ENCODE measurements at regions not wholly inside any gene's neighbourhood (a gene's known extent, or its start where the extent isn't known, plus 50 kb on each side); places are given as distances from the start of the nearest gene placed in this dataset.

DNA sequence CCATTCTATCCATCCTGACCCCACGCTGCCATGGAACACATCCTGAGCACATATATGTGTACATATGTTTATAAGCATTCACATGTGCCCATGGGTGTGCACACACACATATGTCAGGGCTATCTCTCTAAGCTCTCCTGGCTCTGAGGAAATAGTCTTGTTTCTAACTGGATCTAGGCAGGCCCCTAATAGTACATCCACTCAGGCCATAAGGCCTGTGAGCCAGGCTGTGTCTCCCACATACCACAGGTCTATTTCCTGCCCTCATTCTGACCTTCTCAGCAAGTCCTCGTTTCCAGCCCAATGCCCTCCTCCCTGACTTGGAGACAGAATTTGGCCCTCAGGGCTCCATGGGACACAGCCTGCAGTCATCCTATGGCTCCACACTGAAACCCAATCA, 284.8 kb upstream of the CTNNB1 start:
- Histone ChIP-seq H3K9me3 (ENCODE audit: control insufficient read depth in 2 of 2, insufficient read depth in 1 of 2, low read depth in 1 of 2, low read length in 1 of 2) (no peaks in the 10 kb centered on the region), H3K4me3 (ENCODE audit: low read depth in 1 of 2, low read length in 2 of 2) (no peak overlapping the region), H3K4me1 (ENCODE audit: control insufficient read depth in 2 of 2, insufficient read depth in 2 of 2, low read length in 1 of 2) (no peaks in the 10 kb centered on the region), H3K27ac (ENCODE audit: low read depth in 2 of 2, low read length in 1 of 2) (no peak overlapping the region), H3K27me3 (ENCODE audit: control insufficient read depth in 1 of 2, insufficient read depth in 2 of 2, low read length in 2 of 2) (no peaks in the 10 kb centered on the region), H3K36me3 (ENCODE audit: control insufficient read depth in 2 of 2, insufficient read depth in 2 of 2, low read length in 1 of 2) (no peaks in the 10 kb centered on the region)
- 67 to 68% methylated on average over 2 of the region's 2 CpGs for WGBS, 2 donors

DNA sequence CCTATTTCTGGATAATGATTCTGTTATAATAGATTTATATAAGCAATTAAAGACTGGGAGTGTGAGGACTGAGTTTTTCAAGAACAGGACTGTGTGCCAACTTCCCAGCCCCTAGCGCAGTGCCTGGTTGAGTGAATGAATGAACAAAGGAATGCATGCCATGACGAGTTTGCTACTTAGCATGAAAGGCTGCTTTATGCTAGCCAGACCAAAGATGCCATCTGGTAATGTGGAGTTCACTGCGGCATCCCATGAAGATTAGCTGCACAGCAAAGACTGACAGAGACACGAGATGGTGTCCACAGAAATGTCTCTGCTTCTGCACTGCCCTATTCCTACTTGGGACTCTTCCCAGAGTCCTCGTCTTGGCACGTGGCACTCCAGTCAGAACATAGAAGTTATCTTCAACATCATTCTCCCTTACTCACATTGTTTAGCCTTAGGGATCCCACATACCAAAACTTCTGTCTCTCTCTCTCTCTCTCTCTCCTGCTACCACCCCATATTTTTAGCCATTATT, 283.9 kb upstream of the CTNNB1 start:
- H3K36me3 ChIP-seq (ENCODE audit: control insufficient read depth in 2 of 2, insufficient read depth in 2 of 2, low read length in 1 of 2) = no peaks in the 10 kb centered on the region
- whole genome bisulfite sequencing, 2 donors = 55 to 61% methylated on average over 6 of the region's 6 CpGs
- H3K4me3 ChIP-seq (ENCODE audit: low read depth in 1 of 2, low read length in 2 of 2) = no peak overlapping the region
- H3K4me1 ChIP-seq (ENCODE audit: control insufficient read depth in 2 of 2, insufficient read depth in 2 of 2, low read length in 1 of 2) = no peaks in the 10 kb centered on the region
- H3K27ac ChIP-seq (ENCODE audit: low read depth in 2 of 2, low read length in 1 of 2) = no peak overlapping the region
- H3K27me3 ChIP-seq (ENCODE audit: control insufficient read depth in 1 of 2, insufficient read depth in 2 of 2, low read length in 2 of 2) = no peaks in the 10 kb centered on the region
- no peaks in the 10 kb centered on the region for H3K9me3 ChIP-seq (ENCODE audit: control insufficient read depth in 2 of 2, insufficient read depth in 1 of 2, low read depth in 1 of 2, low read length in 1 of 2)

DNA sequence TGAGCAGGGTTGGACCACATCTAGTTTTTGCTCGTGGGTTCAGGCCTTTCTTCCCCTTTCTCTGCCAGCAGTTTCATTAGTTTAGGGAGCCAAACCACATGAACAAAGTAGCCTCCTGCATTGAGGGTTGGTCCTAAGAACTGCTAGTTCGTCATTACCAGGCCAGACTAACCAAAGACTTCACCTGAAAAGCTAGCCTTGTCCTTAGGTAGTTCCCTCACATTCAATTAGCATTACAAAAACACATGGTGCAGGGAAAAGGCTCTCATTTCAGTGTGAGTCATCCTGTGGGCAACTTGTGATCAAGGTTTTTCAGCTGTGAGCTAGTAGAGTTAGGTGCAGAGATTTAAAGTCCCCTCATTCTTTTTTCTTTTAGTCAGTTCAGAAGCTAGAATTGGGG, 279.3 kb upstream of the CTNNB1 start:
- H3K4me3 ChIP-seq (ENCODE audit: low read depth in 1 of 2, low read length in 2 of 2) = no peak overlapping the region
- no peaks in the 10 kb centered on the region for H3K27me3 ChIP-seq (ENCODE audit: control insufficient read depth in 1 of 2, insufficient read depth in 2 of 2, low read length in 2 of 2)
- no peaks in the 10 kb centered on the region for H3K9me3 ChIP-seq (ENCODE audit: control insufficient read depth in 2 of 2, insufficient read depth in 1 of 2, low read depth in 1 of 2, low read length in 1 of 2)
- H3K36me3 ChIP-seq (ENCODE audit: control insufficient read depth in 2 of 2, insufficient read depth in 2 of 2, low read length in 1 of 2) = no peaks in the 10 kb centered on the region
- no peaks in the 10 kb centered on the region for H3K4me1 ChIP-seq (ENCODE audit: control insufficient read depth in 2 of 2, insufficient read depth in 2 of 2, low read length in 1 of 2)
- WGBS, 2 donors = 63 to 66% methylated on average over 2 of the region's 2 CpGs
- H3K27ac ChIP-seq (ENCODE audit: low read depth in 2 of 2, low read length in 1 of 2) = no peak overlapping the region

DNA sequence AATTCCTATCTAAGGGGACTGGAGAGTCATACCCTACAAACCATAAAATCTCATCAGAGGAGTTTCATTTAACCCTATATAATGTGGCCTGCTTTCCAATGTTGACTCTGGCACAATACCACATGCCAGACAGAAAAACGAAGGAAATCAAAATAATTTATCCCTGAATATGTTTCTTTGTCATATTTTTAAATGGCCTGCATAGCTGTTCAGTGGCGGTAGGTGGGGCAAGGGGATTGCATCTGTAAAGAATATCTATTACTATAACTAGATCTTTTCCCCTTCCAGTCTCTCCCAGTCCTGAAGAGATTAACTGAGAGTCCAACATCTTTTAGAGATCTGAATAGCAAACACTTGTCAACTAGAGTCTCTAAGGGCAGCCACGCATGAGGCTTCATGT, 278.1 kb upstream of the CTNNB1 start:
- Histone ChIP-seq H3K4me1 (ENCODE audit: control insufficient read depth in 2 of 2, insufficient read depth in 2 of 2, low read length in 1 of 2) (no peaks in the 10 kb centered on the region), H3K27me3 (ENCODE audit: control insufficient read depth in 1 of 2, insufficient read depth in 2 of 2, low read length in 2 of 2) (no peaks in the 10 kb centered on the region), H3K36me3 (ENCODE audit: control insufficient read depth in 2 of 2, insufficient read depth in 2 of 2, low read length in 1 of 2) (no peaks in the 10 kb centered on the region), H3K27ac (ENCODE audit: low read depth in 2 of 2, low read length in 1 of 2) (no peak overlapping the region), H3K4me3 (ENCODE audit: low read depth in 1 of 2, low read length in 2 of 2) (no peak overlapping the region), H3K9me3 (ENCODE audit: control insufficient read depth in 2 of 2, insufficient read depth in 1 of 2, low read depth in 1 of 2, low read length in 1 of 2) (no peaks in the 10 kb centered on the region)
- WGBS, 2 donors = 79 to 82% methylated on average over 3 of the region's 3 CpGs

DNA sequence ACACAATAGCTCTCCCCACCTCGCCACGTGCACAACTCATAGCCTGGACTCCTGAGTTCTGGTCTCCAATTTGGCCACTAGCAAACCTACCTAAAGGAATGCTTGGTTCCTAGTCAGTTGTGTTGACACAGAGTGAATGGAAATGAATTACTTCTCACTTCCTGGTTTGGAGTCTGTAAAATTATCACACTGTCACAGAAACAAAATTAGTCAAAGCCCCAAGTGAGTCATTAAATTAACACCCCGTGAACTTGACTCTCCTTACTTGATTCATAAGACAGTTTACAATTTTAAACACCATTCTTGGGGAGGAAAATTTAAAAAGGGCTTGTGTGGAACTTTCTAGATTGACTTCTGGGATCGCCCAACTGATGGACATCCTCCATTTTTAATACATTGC, 276.2 kb upstream of the CTNNB1 start:
- Histone ChIP-seq H3K9me3 (ENCODE audit: control insufficient read depth in 2 of 2, insufficient read depth in 1 of 2, low read depth in 1 of 2, low read length in 1 of 2) (no peaks in the 10 kb centered on the region), H3K27me3 (ENCODE audit: control insufficient read depth in 1 of 2, insufficient read depth in 2 of 2, low read length in 2 of 2) (no peaks in the 10 kb centered on the region), H3K4me1 (ENCODE audit: control insufficient read depth in 2 of 2, insufficient read depth in 2 of 2, low read length in 1 of 2) (no peaks in the 10 kb centered on the region), H3K4me3 (ENCODE audit: low read depth in 1 of 2, low read length in 2 of 2) (no peak overlapping the region), H3K36me3 (ENCODE audit: control insufficient read depth in 2 of 2, insufficient read depth in 2 of 2, low read length in 1 of 2) (no peaks in the 10 kb centered on the region), H3K27ac (ENCODE audit: low read depth in 2 of 2, low read length in 1 of 2) (no peak overlapping the region)
- 81 to 82% methylated on average over 4 of the region's 4 CpGs for WGBS, 2 donors

DNA sequence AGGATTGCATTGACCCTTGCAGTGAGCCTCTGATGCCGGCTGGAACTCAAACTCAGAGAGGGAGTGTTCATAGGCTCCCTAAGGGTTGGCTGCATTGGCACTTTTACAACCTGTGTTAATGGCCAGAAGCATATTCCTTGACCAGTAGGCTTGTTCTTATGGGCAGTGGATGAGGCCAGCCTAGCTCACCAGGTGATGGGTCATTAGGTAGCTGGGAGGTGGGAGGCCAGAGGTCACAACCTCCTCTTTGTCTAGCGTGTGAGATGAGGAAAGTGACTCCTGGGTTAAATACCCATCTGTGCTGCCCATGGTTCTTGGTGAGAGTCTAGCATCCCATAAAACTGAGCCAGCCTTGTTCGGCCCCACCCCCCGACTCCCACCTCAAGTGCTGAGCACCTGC, 275.7 kb upstream of the CTNNB1 start:
- H3K36me3 ChIP-seq (ENCODE audit: control insufficient read depth in 2 of 2, insufficient read depth in 2 of 2, low read length in 1 of 2) = no peaks in the 10 kb centered on the region
- H3K9me3 ChIP-seq (ENCODE audit: control insufficient read depth in 2 of 2, insufficient read depth in 1 of 2, low read depth in 1 of 2, low read length in 1 of 2) = no peaks in the 10 kb centered on the region
- no peaks in the 10 kb centered on the region for H3K4me1 ChIP-seq (ENCODE audit: control insufficient read depth in 2 of 2, insufficient read depth in 2 of 2, low read length in 1 of 2)
- 89 to 90% methylated on average over 4 of the region's 4 CpGs for WGBS, 2 donors
- no peaks in the 10 kb centered on the region for H3K27me3 ChIP-seq (ENCODE audit: control insufficient read depth in 1 of 2, insufficient read depth in 2 of 2, low read length in 2 of 2)
- H3K27ac ChIP-seq (ENCODE audit: low read depth in 2 of 2, low read length in 1 of 2) = no peak overlapping the region
- H3K4me3 ChIP-seq (ENCODE audit: low read depth in 1 of 2, low read length in 2 of 2) = no peak overlapping the region

DNA sequence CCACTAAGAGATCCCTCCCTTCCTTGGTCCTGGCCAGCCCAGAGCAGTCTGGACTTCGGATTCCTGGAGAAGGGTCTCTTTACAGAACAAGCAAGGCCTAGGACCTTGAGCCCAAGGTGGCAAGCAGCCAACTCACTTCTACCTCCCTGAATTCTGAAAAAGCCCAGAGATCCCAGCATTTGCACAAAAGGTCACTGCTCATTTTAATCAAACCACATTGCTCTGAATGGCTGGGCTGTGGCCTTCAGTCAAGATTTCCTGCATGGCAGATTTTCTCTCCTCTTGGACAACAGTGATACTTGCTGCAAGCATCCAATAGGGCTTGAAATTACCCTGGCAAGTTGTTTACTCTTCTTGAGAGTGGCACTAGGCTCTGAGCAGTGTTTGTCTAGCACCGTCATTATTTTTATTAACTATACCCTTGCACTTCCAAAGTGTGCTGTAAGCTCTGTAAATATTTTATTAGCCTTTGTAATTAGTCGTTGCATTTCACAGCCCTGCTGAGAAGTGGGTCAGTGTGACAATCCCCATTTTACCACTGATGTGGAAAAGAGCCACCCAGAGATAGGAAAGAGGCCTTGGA, 274.7 kb upstream of the CTNNB1 start:
- Histone ChIP-seq H3K36me3 (ENCODE audit: control insufficient read depth in 2 of 2, insufficient read depth in 2 of 2, low read length in 1 of 2) (no peaks in the 10 kb centered on the region), H3K4me3 (ENCODE audit: low read depth in 1 of 2, low read length in 2 of 2) (no peak overlapping the region), H3K27ac (ENCODE audit: low read depth in 2 of 2, low read length in 1 of 2) (no peak overlapping the region), H3K27me3 (ENCODE audit: control insufficient read depth in 1 of 2, insufficient read depth in 2 of 2, low read length in 2 of 2) (no peaks in the 10 kb centered on the region), H3K9me3 (ENCODE audit: control insufficient read depth in 2 of 2, insufficient read depth in 1 of 2, low read depth in 1 of 2, low read length in 1 of 2) (no peaks in the 10 kb centered on the region), H3K4me1 (ENCODE audit: control insufficient read depth in 2 of 2, insufficient read depth in 2 of 2, low read length in 1 of 2) (no peaks in the 10 kb centered on the region)
- WGBS, 2 donors = 51 to 62% methylated on average over 3 of the region's 3 CpGs

DNA sequence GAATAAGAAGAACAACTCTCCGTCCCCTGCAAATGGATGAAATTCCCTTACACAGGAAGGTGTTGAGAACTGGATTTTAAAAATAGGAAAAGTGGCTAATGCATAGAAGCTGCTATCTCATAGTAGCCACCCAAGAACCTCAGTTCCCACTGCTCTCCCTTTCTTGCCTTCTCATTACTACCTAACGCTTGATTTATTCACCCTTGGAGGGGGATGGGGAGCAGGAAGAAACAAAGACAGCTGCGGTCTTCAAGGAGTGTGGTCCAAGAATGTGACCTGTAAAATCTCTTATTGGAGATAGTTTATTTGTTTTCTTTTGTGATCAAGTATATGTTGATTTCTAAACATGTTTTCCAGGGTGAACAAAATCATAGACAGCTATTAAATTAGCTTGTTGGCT, 274.1 kb upstream of the CTNNB1 start:
- Histone ChIP-seq H3K27me3 (ENCODE audit: control insufficient read depth in 1 of 2, insufficient read depth in 2 of 2, low read length in 2 of 2) (no peaks in the 10 kb centered on the region), H3K4me1 (ENCODE audit: control insufficient read depth in 2 of 2, insufficient read depth in 2 of 2, low read length in 1 of 2) (no peaks in the 10 kb centered on the region), H3K36me3 (ENCODE audit: control insufficient read depth in 2 of 2, insufficient read depth in 2 of 2, low read length in 1 of 2) (no peaks in the 10 kb centered on the region), H3K9me3 (ENCODE audit: control insufficient read depth in 2 of 2, insufficient read depth in 1 of 2, low read depth in 1 of 2, low read length in 1 of 2) (no peaks in the 10 kb centered on the region), H3K4me3 (ENCODE audit: low read depth in 1 of 2, low read length in 2 of 2) (no peak overlapping the region), H3K27ac (ENCODE audit: low read depth in 2 of 2, low read length in 1 of 2) (no peak overlapping the region)
- 67 to 90% methylated on average over 3 of the region's 3 CpGs for WGBS, 2 donors

DNA sequence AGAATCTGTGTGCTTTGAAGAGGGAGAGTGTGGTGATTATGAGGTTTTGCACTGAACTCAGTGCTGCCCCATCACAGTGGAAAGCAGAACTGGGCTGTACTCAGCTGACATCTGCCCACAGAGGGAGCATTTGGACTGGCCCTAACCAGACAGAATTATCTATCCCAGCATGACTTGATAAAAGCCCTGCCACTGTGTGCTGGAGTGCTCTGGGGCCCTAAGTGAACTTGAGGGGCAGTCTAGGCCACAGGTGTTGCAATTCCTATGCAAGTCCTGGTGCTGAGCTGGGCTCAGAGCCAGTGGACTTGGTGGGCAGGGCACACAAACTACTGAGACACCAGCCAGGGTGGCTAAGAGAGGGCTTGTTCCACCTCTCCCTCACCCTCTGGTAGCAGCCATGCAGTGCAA, 269.2 kb upstream of the CTNNB1 start:
- no peak overlapping the region for H3K4me3 ChIP-seq (ENCODE audit: low read depth in 1 of 2, low read length in 2 of 2)
- no peaks in the 10 kb centered on the region for H3K36me3 ChIP-seq (ENCODE audit: control insufficient read depth in 2 of 2, insufficient read depth in 2 of 2, low read length in 1 of 2)
- no peaks in the 10 kb centered on the region for H3K9me3 ChIP-seq (ENCODE audit: control insufficient read depth in 2 of 2, insufficient read depth in 1 of 2, low read depth in 1 of 2, low read length in 1 of 2)
- no peak overlapping the region for H3K27ac ChIP-seq (ENCODE audit: low read depth in 2 of 2, low read length in 1 of 2)
- no peaks in the 10 kb centered on the region for H3K4me1 ChIP-seq (ENCODE audit: control insufficient read depth in 2 of 2, insufficient read depth in 2 of 2, low read length in 1 of 2)
- H3K27me3 ChIP-seq (ENCODE audit: control insufficient read depth in 1 of 2, insufficient read depth in 2 of 2, low read length in 2 of 2) = no peaks in the 10 kb centered on the region

DNA sequence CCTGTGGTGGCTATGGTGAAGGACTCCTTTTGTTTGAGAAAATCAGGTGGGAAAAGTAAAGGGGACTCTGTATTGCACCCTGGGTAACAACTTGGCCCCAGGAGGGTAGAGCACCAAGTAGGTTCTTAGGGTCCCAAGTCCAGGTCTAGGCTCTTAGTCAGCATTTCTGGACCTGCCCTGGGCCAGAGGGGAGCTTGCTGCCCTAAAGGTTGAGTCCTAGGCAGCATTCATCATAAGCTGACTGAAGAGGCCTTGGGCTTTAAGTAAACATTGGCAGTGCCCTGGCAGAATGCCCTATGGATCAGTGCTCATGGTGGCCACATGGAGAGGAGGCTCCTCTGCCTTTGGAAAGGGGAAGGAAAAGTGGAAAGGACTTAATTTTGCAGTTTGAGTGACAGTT, 268.5 kb upstream of the CTNNB1 start:
- Histone ChIP-seq H3K36me3 (ENCODE audit: control insufficient read depth in 2 of 2, insufficient read depth in 2 of 2, low read length in 1 of 2) (no peaks in the 10 kb centered on the region), H3K27me3 (ENCODE audit: control insufficient read depth in 1 of 2, insufficient read depth in 2 of 2, low read length in 2 of 2) (no peaks in the 10 kb centered on the region), H3K9me3 (ENCODE audit: control insufficient read depth in 2 of 2, insufficient read depth in 1 of 2, low read depth in 1 of 2, low read length in 1 of 2) (no peaks in the 10 kb centered on the region), H3K27ac (ENCODE audit: low read depth in 2 of 2, low read length in 1 of 2) (no peak overlapping the region), H3K4me1 (ENCODE audit: control insufficient read depth in 2 of 2, insufficient read depth in 2 of 2, low read length in 1 of 2) (no peaks in the 10 kb centered on the region), H3K4me3 (ENCODE audit: low read depth in 1 of 2, low read length in 2 of 2) (no peak overlapping the region)

Data from esophagus (tissue), 2 donors.